ENCODE measurements at regions not wholly inside any gene's neighbourhood (a gene's known extent, or its start where the extent isn't known, plus 50 kb on each side); places are given as distances from the start of the nearest gene placed in this dataset.

- no peak for DNase-seq
Observed at GRCh38 chr17:69906306-69906705, 168.7 kb upstream of the KCNJ16 start.

GRCh38 chr17:69907132-69907847, 167.7 kb upstream of the KCNJ16 start:
- no peak for DNase-seq

- DNase-seq: peak; percentile 79
Observed at GRCh38 chr17:69908626-69909368, 166.2 kb upstream of the KCNJ16 start.

GRCh38 chr17:69909389-69909788, 165.6 kb upstream of the KCNJ16 start:
- DNase-seq: no peak

GRCh38 chr17:69912805-69913204, 162.2 kb upstream of the KCNJ16 start:
- DNase-seq: peak; percentile 72

GRCh38 chr17:69913216-69913615, 161.8 kb upstream of the KCNJ16 start:
- DNase-seq: no peak

GRCh38 chr17:69913616-69914015, 161.4 kb upstream of the KCNJ16 start:
- peak; percentile 21 for DNase-seq

- no peak for DNase-seq
Observed at GRCh38 chr17:69914520-69914919, 160.5 kb upstream of the KCNJ16 start.

- no peak for DNase-seq
Observed at GRCh38 chr17:69916761-69917160, 158.3 kb upstream of the KCNJ16 start.

- DNase-seq: no peak
Observed at GRCh38 chr17:69918164-69918563, 156.9 kb upstream of the KCNJ16 start.

- DNase-seq: no peak
Observed at GRCh38 chr17:69919789-69920188, 155.2 kb upstream of the KCNJ16 start.

- no peak for DNase-seq
Observed at GRCh38 chr17:69921046-69921445, 154.0 kb upstream of the KCNJ16 start.

- no peak for DNase-seq
Observed at GRCh38 chr17:69928611-69929010, 146.4 kb upstream of the KCNJ16 start.

- DNase-seq: no peak
Observed at GRCh38 chr17:69936996-69937395, 138.0 kb upstream of the KCNJ16 start.

GRCh38 chr17:69943058-69943457, 132.0 kb upstream of the KCNJ16 start:
- no peak for DNase-seq

- DNase-seq: no peak
Observed at GRCh38 chr17:69944406-69944805, 130.6 kb upstream of the KCNJ16 start.

- DNase-seq: no peak
Observed at GRCh38 chr17:69945698-69946185, 129.3 kb upstream of the KCNJ16 start.

- no peak for DNase-seq
Observed at GRCh38 chr17:69947027-69947759, 127.8 kb upstream of the KCNJ16 start.

- no peak for DNase-seq
Observed at GRCh38 chr17:69948406-69948805, 126.6 kb upstream of the KCNJ16 start.

- DNase-seq: no peak
Observed at GRCh38 chr17:69949496-69949895, 125.5 kb upstream of the KCNJ16 start.

- DNase-seq: peak; percentile 23
Observed at GRCh38 chr17:69949973-69950695, 124.9 kb upstream of the KCNJ16 start.

- DNase-seq: no peak
Observed at GRCh38 chr17:69950701-69951418, 124.2 kb upstream of the KCNJ16 start.
